CD14-positive monocyte (primary cell): ENCODE measurements at regions not wholly inside any gene's neighbourhood (a gene's known extent, or its start where the extent isn't known, plus 50 kb on each side); places are given as distances from the start of the nearest gene placed in this dataset.
"Not testable (repeated sequence)": the region's sequence is repeated elsewhere in the genome, so short reads cannot be mapped to it uniquely, and the experiment has no call there.

Experiments
- DNase-seq, 3 donors: peaks; one replicate each; pipeline ENCODE4 v3.0.0-alpha.2; 2011 to 2022
- H2AFZ ChIP-seq: 2 replicates; pipeline ENCODE4 v1.6.0; 2012; ENCODE audit warnings: mild to moderate bottlenecking, low read depth, low read length, inconsistent platforms; ENCODE audit not compliant: insufficient read depth, poor library complexity, severe bottlenecking
- H3K27ac ChIP-seq, 2 donors: 1 replicate in 1 of 2; 2 replicates in 1 of 2; pipeline ENCODE4 v1.5.1; 2012 to 2013; ENCODE audit warnings: low read length in 2 of 2, control low read depth in 1 of 2, inconsistent platforms in 1 of 2, low read depth in 1 of 2, mild to moderate bottlenecking in 1 of 2
- H3K27me3 ChIP-seq, 2 donors: one replicate each; pipeline versions ENCODE4 v1.6.0 to v1.6.1; 2011 to 2013; ENCODE audit warnings: low read length in 2 of 2; ENCODE audit not compliant: control insufficient read depth in 2 of 2, insufficient read depth in 2 of 2
- H3K36me3 ChIP-seq, 2 donors: replicated peaks in 1 of 2; 1 replicate in 1 of 2; 2 replicates in 1 of 2; pipeline versions ENCODE4 v1.5.1 to v1.6.1; 2012 to 2013; ENCODE audit warnings: low read length in 2 of 2, control low read depth in 1 of 2, inconsistent platforms in 1 of 2, mild to moderate bottlenecking in 1 of 2; ENCODE audit not compliant: insufficient read depth in 2 of 2, control insufficient read depth in 1 of 2
- H3K4me1 ChIP-seq, 2 donors: 1 replicate in 1 of 2; 2 replicates in 1 of 2; pipeline versions ENCODE4 v1.5.1 to v1.6.1; 2012 to 2013; ENCODE audit warnings: low read length in 2 of 2, control low read depth in 1 of 2, inconsistent platforms in 1 of 2, mild to moderate bottlenecking in 1 of 2, moderate library complexity in 1 of 2; ENCODE audit not compliant: insufficient read depth in 2 of 2, control insufficient read depth in 1 of 2
- H3K4me2 ChIP-seq: replicated peaks from 2 replicates; pipeline ENCODE3; 2012; ENCODE audit warnings: low read length, moderate library complexity, mild to moderate bottlenecking; ENCODE audit not compliant: poor library complexity, severe bottlenecking; ENCODE audit errors: extremely low read depth
- H3K4me3 ChIP-seq, 3 experiments: fragments of 200-600 bp in 1 of 3; sonication (generic) in 1 of 3; replicated peaks in 1 of 3; 1 replicate in 2 of 3; 2 replicates in 1 of 3; pipeline ENCODE4 v1.5.1; 2011 to 2013; ENCODE audit warnings: low read length in 3 of 3, mild to moderate bottlenecking in 3 of 3, control low read depth in 2 of 3, low read depth in 2 of 3, inconsistent platforms in 1 of 3, moderate library complexity in 1 of 3
- H3K79me2 ChIP-seq: 2 replicates; pipeline ENCODE4 v1.6.0; 2012; ENCODE audit warnings: mild to moderate bottlenecking, control low read depth, inconsistent platforms, low read length, moderate library complexity; ENCODE audit not compliant: insufficient read depth
- H3K9ac ChIP-seq: 2 replicates; pipeline ENCODE4 v1.6.0; 2017; ENCODE audit warnings: low read length, mild to moderate bottlenecking; ENCODE audit not compliant: insufficient read depth, poor library complexity, severe bottlenecking
- H3K9me3 ChIP-seq, 2 donors: replicated peaks in 1 of 2; 1 replicate in 1 of 2; 2 replicates in 1 of 2; pipeline versions ENCODE4 v1.5.1 to v1.6.1; 2012 to 2013; ENCODE audit warnings: low read length in 2 of 2, control low read depth in 1 of 2; ENCODE audit not compliant: control insufficient read depth in 1 of 2, insufficient read depth in 1 of 2
- H4K20me1 ChIP-seq: 2 replicates; pipeline ENCODE4 v1.6.0; 2012; ENCODE audit warnings: mild to moderate bottlenecking, low read length, control low read depth, moderate library complexity; ENCODE audit not compliant: insufficient read depth
- H3K27ac Mint-ChIP-seq, 7 donors: one replicate each; pipeline ENCODE4 v1.8.0; 2020; ENCODE audit warnings: mild to moderate bottlenecking in 7 of 7, mixed read lengths in 7 of 7, moderate library complexity in 6 of 7, inconsistent platforms in 2 of 7
- H3K27me3 Mint-ChIP-seq, 3 donors: one replicate each; pipeline ENCODE4 v1.8.0; 2021 to 2022; ENCODE audit warnings: low read depth in 3 of 3, mild to moderate bottlenecking in 3 of 3, mixed read lengths in 3 of 3, moderate library complexity in 3 of 3, inconsistent platforms in 1 of 3
- H3K36me3 Mint-ChIP-seq, 2 donors: one replicate each; pipeline ENCODE4 v1.8.0; 2020; ENCODE audit warnings: mixed read lengths in 2 of 2, inconsistent platforms in 1 of 2, mild to moderate bottlenecking in 1 of 2
- H3K4me1 Mint-ChIP-seq: one replicate; pipeline ENCODE4 v1.8.0; 2020; ENCODE audit warnings: mild to moderate bottlenecking, mixed read lengths
- H3K4me3 Mint-ChIP-seq, 2 donors: one replicate each; pipeline ENCODE4 v1.8.0; 2020; ENCODE audit warnings: mild to moderate bottlenecking in 2 of 2, mixed read lengths in 2 of 2, moderate library complexity in 1 of 2
- H3K9me3 Mint-ChIP-seq, 7 donors: one replicate each; pipeline ENCODE4 v1.8.0; 2020 to 2022; ENCODE audit warnings: mixed read lengths in 7 of 7, mild to moderate bottlenecking in 6 of 7, moderate library complexity in 6 of 7, inconsistent platforms in 2 of 7
- WGBS: methylation state at CpG from one replicate; pipeline ENCODE4 v1.1.5; 2013; ENCODE audit warnings: missing lambda C conversion rate; ENCODE audit not compliant: insufficient coverage; 5-methylcytosine and 5-hydroxymethylcytosine counted together
- intact Hi-C, 2 donors: fragments of 100-400 bp; cut with micrococcal nuclease; formaldehyde crosslinking; loops; one replicate each; pipeline versions ENCODE4 v1.15.0 to v1.15.1; 2023
- TF ChIP-seq, protein P1 (sequence below): fragments of 200-600 bp; IDR thresholded peaks from one replicate; pipeline ENCODE4 v1.8.0; 2022; ENCODE audit warnings: antibody characterized with exemption, mild to moderate bottlenecking

DNA sequence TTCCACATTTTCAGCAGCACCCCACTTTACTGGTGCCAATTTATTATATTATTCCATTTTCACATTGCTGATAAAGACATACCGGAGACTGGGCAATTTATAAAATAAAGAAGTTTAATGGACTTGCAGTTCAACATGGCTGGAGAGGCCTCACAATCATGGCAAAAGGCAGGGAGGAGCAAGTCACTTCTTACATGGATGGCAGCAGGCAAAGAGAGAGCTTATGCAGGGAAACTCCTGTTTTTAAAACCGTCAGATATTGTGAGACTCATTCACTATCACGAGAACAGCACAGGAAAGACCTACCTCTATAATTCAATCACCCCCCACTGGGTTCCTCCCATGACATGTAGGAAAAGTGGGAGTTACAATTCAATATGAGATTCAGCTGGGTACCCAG lies 641.8 kb upstream of the MEF2C start:
- Histone ChIP-seq H3K4me2 (no peak overlapping the region), H2AFZ (no peak overlapping the region), H3K9me3 (peaks cover 0 to 8% of the 10 kb centered on the region in 2 donors), H3K4me3 (no peak overlapping the region), H3K27ac (no peak overlapping the region), H3K79me2 (no peaks in the 10 kb centered on the region), H4K20me1 (no peaks in the 10 kb centered on the region), H3K27me3 (no peaks in the 10 kb centered on the region), H3K9ac (no peak overlapping the region), H3K4me1 (no peaks in the 10 kb centered on the region), H3K36me3 (no peaks in the 10 kb centered on the region)
- H3K9me3 Mint-ChIP-seq: peaks cover 5 to 23% (median 11%) of the 10 kb centered on the region in 7 donors
- peaks cover 0 to 2% (median 0%) of the 10 kb centered on the region in 3 donors for H3K27me3 Mint-ChIP-seq
- WGBS: no CpG with 5 or more reads among the region's 3 CpGs
- H3K4me3 Mint-ChIP-seq: no peak overlapping the region
- H3K27ac Mint-ChIP-seq: no peak overlapping the region
- no peaks in the 10 kb centered on the region for H3K36me3 Mint-ChIP-seq
- TF ChIP-seq, protein P1, sequence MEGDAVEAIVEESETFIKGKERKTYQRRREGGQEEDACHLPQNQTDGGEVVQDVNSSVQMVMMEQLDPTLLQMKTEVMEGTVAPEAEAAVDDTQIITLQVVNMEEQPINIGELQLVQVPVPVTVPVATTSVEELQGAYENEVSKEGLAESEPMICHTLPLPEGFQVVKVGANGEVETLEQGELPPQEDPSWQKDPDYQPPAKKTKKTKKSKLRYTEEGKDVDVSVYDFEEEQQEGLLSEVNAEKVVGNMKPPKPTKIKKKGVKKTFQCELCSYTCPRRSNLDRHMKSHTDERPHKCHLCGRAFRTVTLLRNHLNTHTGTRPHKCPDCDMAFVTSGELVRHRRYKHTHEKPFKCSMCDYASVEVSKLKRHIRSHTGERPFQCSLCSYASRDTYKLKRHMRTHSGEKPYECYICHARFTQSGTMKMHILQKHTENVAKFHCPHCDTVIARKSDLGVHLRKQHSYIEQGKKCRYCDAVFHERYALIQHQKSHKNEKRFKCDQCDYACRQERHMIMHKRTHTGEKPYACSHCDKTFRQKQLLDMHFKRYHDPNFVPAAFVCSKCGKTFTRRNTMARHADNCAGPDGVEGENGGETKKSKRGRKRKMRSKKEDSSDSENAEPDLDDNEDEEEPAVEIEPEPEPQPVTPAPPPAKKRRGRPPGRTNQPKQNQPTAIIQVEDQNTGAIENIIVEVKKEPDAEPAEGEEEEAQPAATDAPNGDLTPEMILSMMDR: no peak
- no peaks in the 10 kb centered on the region for H3K4me1 Mint-ChIP-seq
- no peak for DNase-seq
- intact Hi-C loops: no loop called here

DNA sequence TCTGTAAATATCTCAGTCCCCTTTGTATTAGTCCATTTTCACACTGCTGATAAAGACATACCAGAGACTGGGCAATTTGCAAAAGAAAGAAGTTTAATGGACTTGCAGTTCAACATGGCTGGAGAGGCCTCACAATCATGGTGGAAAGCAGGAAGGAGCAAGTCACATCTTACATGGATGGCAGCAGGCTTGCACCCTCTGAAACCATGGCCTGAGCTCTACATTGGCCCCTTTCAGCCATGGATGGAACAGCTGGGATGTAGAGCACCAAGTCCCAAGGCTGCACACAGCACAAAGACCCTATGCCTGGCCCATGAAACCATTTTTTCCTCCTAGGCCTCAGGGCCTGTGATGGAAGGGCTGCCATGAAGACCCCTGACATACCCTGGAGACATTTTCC lies 640.9 kb upstream of the MEF2C start:
- H3K4me1 Mint-ChIP-seq, H3K27me3 Mint-ChIP-seq, H3K36me3 ChIP-seq, intact Hi-C loops, H3K36me3 Mint-ChIP-seq, H3K4me3 Mint-ChIP-seq, H3K79me2 ChIP-seq, H3K4me2 ChIP-seq, DNase-seq, H3K27me3 ChIP-seq, H3K27ac Mint-ChIP-seq, H3K4me3 ChIP-seq, H3K27ac ChIP-seq, H3K4me1 ChIP-seq, H3K9me3 ChIP-seq, H2AFZ ChIP-seq, H4K20me1 ChIP-seq, H3K9ac ChIP-seq: not testable (repeated sequence)
- H3K9me3 Mint-ChIP-seq: peaks cover 5 to 23% (median 11%) of the 10 kb centered on the region in 7 donors
